Pulmonary artery endothelial cell (primary cell): ENCODE measurements at regions not wholly inside any gene's neighbourhood (a gene's known extent, or its start where the extent isn't known, plus 50 kb on each side); places are given as distances from the start of the nearest gene placed in this dataset.
"Not testable (repeated sequence)": the region's sequence is repeated elsewhere in the genome, so short reads cannot be mapped to it uniquely, and the experiment has no call there.

Experiments
- DNase-seq: peaks from one replicate; pipeline ENCODE4 v3.0.0-alpha.2; 2011; ENCODE audit warnings: low read depth, low spot score

GRCh38 chr16:21533474-21533873, 65.9 kb upstream of the METTL9 start:
- not testable (repeated sequence) for DNase-seq

- not testable (repeated sequence) for DNase-seq
Observed at GRCh38 chr16:21534561-21534960, 64.8 kb upstream of the METTL9 start.

- not testable (repeated sequence) for DNase-seq
Observed at GRCh38 chr16:21535201-21535600, 64.2 kb upstream of the METTL9 start.

GRCh38 chr16:21536740-21537139, 62.6 kb upstream of the METTL9 start:
- DNase-seq: not testable (repeated sequence)

- not testable (repeated sequence) for DNase-seq
Observed at GRCh38 chr16:21537598-21537997, 61.8 kb upstream of the METTL9 start.

- DNase-seq: not testable (repeated sequence)
Observed at GRCh38 chr16:21539107-21539618, 60.2 kb upstream of the METTL9 start.

GRCh38 chr16:21540770-21541433, 58.5 kb upstream of the METTL9 start:
- not testable (repeated sequence) for DNase-seq

- DNase-seq: not testable (repeated sequence)
Observed at GRCh38 chr16:21541611-21542051, 57.7 kb upstream of the METTL9 start.

GRCh38 chr16:21542075-21542474, 57.3 kb upstream of the METTL9 start:
- DNase-seq: not testable (repeated sequence)

GRCh38 chr16:21542491-21543124, 56.8 kb upstream of the METTL9 start:
- not testable (repeated sequence) for DNase-seq

- DNase-seq: not testable (repeated sequence)
Observed at GRCh38 chr16:21543151-21543836, 56.1 kb upstream of the METTL9 start.

GRCh38 chr16:21545664-21546326, 53.6 kb upstream of the METTL9 start:
- DNase-seq: not testable (repeated sequence)

- DNase-seq: not testable (repeated sequence)
Observed at GRCh38 chr16:21549396-21549795, 50.0 kb upstream of the METTL9 start.
